ENCODE measurements at regions not wholly inside any gene's neighbourhood (a gene's known extent, or its start where the extent isn't known, plus 50 kb on each side); places are given as distances from the start of the nearest gene placed in this dataset.
"Not testable (repeated sequence)": the region's sequence is repeated elsewhere in the genome, so short reads cannot be mapped to it uniquely, and the experiment has no call there.

DNA sequence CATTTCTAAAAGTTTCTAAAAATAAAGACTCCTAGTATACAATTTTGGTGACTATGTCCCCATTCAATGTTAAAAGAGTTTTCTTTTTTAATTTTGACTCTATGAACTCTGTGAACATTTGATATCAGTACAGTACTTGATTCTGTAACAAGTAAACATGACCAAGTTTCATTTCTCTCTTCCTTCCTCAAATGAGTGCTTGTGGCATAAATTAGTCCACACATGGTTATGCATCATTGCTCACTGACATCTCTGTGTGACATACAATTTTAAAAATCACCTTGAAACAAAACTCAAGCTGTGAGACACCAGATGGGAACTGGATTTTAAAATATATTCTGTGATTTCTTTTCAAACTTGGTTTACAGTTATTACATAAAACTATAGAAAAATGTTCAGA lies 253.9 kb upstream of the MDGA2 start:
- Histone ChIP-seq H3K27ac (no peak overlapping the region), H3K27me3 (no peaks in the 10 kb centered on the region), H3K4me1 (no peaks in the 10 kb centered on the region), H3K9me3 (no peaks in the 10 kb centered on the region), H3K36me3 (no peaks in the 10 kb centered on the region), H3K4me3 (no peak overlapping the region)
- DNase-seq (no peak), FAIRE-seq (no peak), ATAC-seq (no peak)
- TF ChIP-seq, protein P1, sequence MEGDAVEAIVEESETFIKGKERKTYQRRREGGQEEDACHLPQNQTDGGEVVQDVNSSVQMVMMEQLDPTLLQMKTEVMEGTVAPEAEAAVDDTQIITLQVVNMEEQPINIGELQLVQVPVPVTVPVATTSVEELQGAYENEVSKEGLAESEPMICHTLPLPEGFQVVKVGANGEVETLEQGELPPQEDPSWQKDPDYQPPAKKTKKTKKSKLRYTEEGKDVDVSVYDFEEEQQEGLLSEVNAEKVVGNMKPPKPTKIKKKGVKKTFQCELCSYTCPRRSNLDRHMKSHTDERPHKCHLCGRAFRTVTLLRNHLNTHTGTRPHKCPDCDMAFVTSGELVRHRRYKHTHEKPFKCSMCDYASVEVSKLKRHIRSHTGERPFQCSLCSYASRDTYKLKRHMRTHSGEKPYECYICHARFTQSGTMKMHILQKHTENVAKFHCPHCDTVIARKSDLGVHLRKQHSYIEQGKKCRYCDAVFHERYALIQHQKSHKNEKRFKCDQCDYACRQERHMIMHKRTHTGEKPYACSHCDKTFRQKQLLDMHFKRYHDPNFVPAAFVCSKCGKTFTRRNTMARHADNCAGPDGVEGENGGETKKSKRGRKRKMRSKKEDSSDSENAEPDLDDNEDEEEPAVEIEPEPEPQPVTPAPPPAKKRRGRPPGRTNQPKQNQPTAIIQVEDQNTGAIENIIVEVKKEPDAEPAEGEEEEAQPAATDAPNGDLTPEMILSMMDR (IDR thresholded peaks at IDR 0.05) = no peak
- intact Hi-C loops (cut with DNase I) = loop anchor here in 1 of 3 donors (10.0 kb wide), 1 partner anchor 465 kb away; no protein-coding TSS in a partner anchor

DNA sequence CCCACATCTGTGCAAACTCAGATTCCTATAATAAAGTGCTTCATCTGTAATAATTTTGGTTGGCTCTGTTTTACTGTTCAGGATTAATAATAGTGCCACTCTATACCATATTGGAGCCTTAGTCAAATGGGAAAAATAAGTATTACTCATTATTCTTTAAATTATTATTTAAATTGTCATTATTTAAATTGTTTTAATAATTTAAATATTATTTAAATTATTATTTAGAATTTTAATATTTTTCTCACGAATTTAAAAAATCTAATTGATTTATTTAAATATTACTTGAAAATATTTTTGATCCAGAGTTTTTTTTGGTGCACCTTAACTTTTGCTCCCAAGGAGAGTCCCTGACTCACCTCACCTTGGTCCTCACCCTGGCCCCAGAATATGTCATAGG lies 245.7 kb upstream of the MDGA2 start:
- no peak for DNase-seq
- H3K4me3 ChIP-seq = no peak overlapping the region
- H3K4me1 ChIP-seq = no peaks in the 10 kb centered on the region
- peaks cover 0 to 7% (median 0%) of the 10 kb centered on the region in 4 donors for H3K27me3 ChIP-seq
- 0% methylated on average over 1 of the region's 1 CpG for WGBS, 2 donors
- H3K27ac ChIP-seq = no peak overlapping the region
- ATAC-seq = no peak
- H3K9me3 ChIP-seq = no peaks in the 10 kb centered on the region
- peak; percentile 49 for FAIRE-seq
- TF ChIP-seq, protein P1 (IDR thresholded peaks at IDR 0.05) = no peak
- intact Hi-C loops (cut with DNase I) = loop anchor here in 1 of 3 donors (10.0 kb wide), 1 partner anchor 474 kb away; no protein-coding TSS in a partner anchor
- H3K36me3 ChIP-seq = no peaks in the 10 kb centered on the region

DNA sequence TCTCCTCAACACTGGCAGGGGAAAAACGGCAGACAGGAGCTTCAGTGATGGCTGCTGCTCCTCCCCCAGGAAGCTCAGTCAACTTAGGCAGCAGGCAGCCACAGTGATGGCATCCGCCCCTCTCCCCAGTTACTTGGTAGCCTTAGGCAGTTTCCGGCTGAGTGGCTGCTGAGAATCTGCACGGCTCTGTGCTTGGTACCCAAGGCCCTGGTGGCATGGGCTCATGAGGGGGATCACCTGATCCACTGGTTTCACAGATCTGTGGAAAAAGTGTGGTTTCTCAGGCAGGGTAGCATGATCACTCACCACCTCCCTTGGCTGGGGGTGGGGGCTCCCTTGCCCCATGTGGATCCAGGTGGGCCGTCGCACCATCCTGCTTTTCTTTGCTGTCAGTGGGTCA lies 244.6 kb upstream of the MDGA2 start:
- TF ChIP-seq, protein P1 (IDR thresholded peaks at IDR 0.05) = no peak
- FAIRE-seq = no peak

DNA sequence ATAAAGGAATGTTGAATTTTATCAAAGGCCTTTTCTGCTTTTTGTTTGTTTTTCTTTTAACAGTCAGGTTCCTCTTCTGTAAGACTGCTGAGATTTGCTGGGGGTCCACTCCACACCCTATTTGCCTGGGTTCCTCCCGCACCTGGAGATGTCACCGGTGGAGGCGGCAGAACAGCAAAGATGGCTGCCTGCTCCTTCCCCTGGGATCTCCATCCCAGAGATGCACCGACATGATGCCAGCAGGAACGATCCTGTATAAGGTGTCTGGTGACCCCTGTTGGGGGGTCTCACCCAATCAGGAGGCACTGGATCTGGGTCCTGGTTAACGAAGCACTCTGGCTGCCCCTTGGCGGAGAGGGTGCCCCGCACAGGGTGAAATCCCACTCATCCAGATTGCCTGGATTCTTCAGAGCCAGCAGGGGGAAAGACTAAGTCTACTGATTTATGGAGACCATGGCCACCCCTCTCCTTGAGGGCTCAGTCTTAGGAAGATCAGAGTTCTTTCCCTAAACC lies 244.0 kb upstream of the MDGA2 start:
- intact Hi-C loops (cut with DNase I) = no loop called here
- Histone ChIP-seq H3K4me1 (no peaks in the 10 kb centered on the region), H3K9me3 (no peaks in the 10 kb centered on the region), H3K27ac (no peak overlapping the region), H3K36me3 (no peaks in the 10 kb centered on the region), H3K4me3 (no peak overlapping the region), H3K27me3 (peaks cover 0 to 7% (median 0%) of the 10 kb centered on the region in 4 donors)
- no peak for ATAC-seq
- peak in 1 of 6 donors; percentile 34 for DNase-seq
- TF ChIP-seq, protein P1 (IDR thresholded peaks at IDR 0.05) = no peak
- 67 to 79% methylated on average over 8 of the region's 8 CpGs for WGBS, 2 donors
- FAIRE-seq = no peak

More for the DNA sequence above, 244.6 kb upstream of the MDGA2 start:
- Histone ChIP-seq H3K27ac (no peak overlapping the region), H3K4me3 (no peak overlapping the region), H3K27me3 (peaks cover 0 to 7% (median 0%) of the 10 kb centered on the region in 4 donors), H3K36me3 (no peaks in the 10 kb centered on the region), H3K4me1 (no peaks in the 10 kb centered on the region), H3K9me3 (no peaks in the 10 kb centered on the region)
- peak in 2 of 6 donors; percentile 8 to 22 for DNase-seq
- no peak for ATAC-seq
- intact Hi-C loops (cut with DNase I) = loop anchor here in 1 of 3 donors (10.0 kb wide), 1 partner anchor 475 kb away; no protein-coding TSS in a partner anchor
- WGBS, 2 donors = 41 to 58% methylated on average over 6 of the region's 6 CpGs

DNA sequence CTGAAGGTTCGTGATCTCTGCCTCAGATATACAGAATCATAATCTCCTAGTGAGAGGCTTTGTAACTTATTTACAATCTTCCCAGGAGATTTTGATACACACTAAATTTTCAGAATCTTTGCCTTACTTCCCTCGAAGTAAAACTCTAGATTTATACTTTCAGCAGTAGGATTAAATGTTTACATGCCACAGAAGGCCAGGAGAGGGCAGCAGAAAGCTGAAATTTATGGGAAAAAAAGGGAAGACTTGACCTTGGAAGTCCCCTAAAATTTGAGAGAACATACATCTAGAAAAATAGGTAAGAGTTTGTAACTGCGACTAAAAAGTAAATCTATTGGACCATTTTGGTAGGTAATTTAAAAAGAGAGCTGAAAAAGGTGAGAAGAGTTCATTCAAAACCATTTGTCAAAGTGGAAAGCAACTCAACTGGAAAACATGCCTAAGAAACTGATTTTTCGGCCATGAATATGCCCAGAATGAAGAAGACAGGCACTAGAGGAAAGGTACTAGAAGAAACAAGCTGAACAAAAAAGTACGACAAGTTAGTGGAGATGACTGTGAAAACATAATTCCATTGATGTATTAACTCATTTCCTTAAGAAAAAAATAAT lies 242.0 kb upstream of the MDGA2 start:
- FAIRE-seq = no peak
- 26 to 35% methylated on average over 5 of the region's 5 CpGs for WGBS, 2 donors
- Histone ChIP-seq H3K4me1 (no peaks in the 10 kb centered on the region), H3K27me3 (peaks cover 0 to 7% (median 0%) of the 10 kb centered on the region in 4 donors), H3K36me3 (no peaks in the 10 kb centered on the region), H3K27ac (no peak overlapping the region), H3K9me3 (no peaks in the 10 kb centered on the region), H3K4me3 (no peak overlapping the region)
- ATAC-seq = no peak
- peak in 1 of 6 donors; percentile 11 for DNase-seq
- TF ChIP-seq, protein P1 (IDR thresholded peaks at IDR 0.05) = peak in 3 of 4 donors; percentile 22 to 28 (median 23)
- intact Hi-C loops (cut with DNase I) = no loop called here

DNA sequence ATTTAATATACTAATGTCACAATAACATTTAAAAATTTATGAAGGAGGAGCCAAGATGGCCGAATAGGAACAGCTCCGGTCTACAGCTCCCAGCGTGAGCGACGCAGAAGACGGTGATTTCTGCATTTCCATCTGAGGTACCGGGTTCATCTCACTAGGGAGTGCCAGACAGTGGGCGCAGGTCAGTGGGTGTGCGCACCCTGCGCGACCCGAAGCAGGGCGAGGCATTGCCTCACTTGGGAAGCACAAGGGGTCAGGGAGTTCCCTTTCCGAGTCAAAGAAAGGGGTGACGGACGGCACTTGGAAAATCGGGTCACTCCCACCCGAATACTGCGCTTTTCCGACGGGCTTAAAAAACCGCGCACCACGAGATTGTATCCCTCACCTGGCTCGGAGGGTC lies 225.7 kb upstream of the MDGA2 start:
- H3K27me3 ChIP-seq; DNase-seq; H3K36me3 ChIP-seq; H3K9me3 ChIP-seq; H3K4me3 ChIP-seq; FAIRE-seq; intact Hi-C loops (cut with DNase I); H3K4me1 ChIP-seq; ATAC-seq; H3K27ac ChIP-seq: not testable (repeated sequence)
- 78 to 90% methylated on average over 23 to 25 of the region's 25 CpGs for WGBS, 2 donors

Data from pancreas (tissue), 10 donors.